Glutamatergic neuron (in vitro differentiated cells): ENCODE measurements at regions not wholly inside any gene's neighbourhood (a gene's known extent, or its start where the extent isn't known, plus 50 kb on each side); places are given as distances from the start of the nearest gene placed in this dataset.

ENCODE experiments used
- DNase-seq: peaks from one replicate; pipeline ENCODE4 v3.0.0; 2022
- H3K27ac Mint-ChIP-seq: one replicate; pipeline ENCODE4 v1.8.0; 2020; ENCODE audit warnings: mild to moderate bottlenecking, mixed read lengths, inconsistent platforms; ENCODE audit not compliant: unreplicated experiment
- H3K27me3 Mint-ChIP-seq: one replicate; pipeline ENCODE4 v1.8.0; 2020; ENCODE audit warnings: mild to moderate bottlenecking, moderate library complexity, mixed read lengths, inconsistent platforms; ENCODE audit not compliant: unreplicated experiment
- H3K36me3 Mint-ChIP-seq: one replicate; pipeline ENCODE4 v1.8.0; 2020; ENCODE audit warnings: mild to moderate bottlenecking, mixed read lengths, inconsistent platforms; ENCODE audit not compliant: unreplicated experiment
- H3K4me1 Mint-ChIP-seq: one replicate; pipeline ENCODE4 v1.8.0; 2020; ENCODE audit warnings: mild to moderate bottlenecking, low read depth, mixed read lengths, inconsistent platforms; ENCODE audit not compliant: unreplicated experiment
- H3K4me3 Mint-ChIP-seq: one replicate; pipeline ENCODE4 v1.8.0; 2020; ENCODE audit warnings: mild to moderate bottlenecking, mixed read lengths, inconsistent platforms; ENCODE audit not compliant: unreplicated experiment
- H3K9me3 Mint-ChIP-seq: one replicate; pipeline ENCODE4 v1.8.0; 2020; ENCODE audit warnings: mild to moderate bottlenecking, moderate library complexity, mixed read lengths, inconsistent platforms; ENCODE audit not compliant: unreplicated experiment
- TF ChIP-seq, protein P1 (sequence below): fragments of 200-600 bp; sonication (generic); IDR thresholded peaks from one replicate; pipeline ENCODE4 v1.5.0; 2021; ENCODE audit not compliant: partially characterized antibody, unreplicated experiment

DNA sequence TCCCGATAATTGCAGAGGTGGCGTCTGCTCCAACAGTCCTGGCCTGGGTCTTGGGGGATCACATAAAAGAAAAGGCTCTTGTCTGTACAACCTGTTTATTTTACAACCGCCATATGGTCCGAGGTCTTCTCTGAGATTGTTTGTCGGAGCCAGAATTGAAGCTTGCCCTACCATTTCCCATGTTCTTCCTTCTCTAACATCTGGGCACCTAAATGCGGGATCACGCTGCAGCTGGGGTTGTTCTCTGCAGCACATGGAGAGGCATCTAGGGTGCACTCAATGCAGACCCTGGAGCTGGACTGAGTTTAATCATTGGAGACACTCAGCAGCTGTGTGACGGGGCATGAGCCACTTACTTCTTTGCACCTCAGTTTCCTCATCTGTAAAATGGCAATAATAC, 107.7 kb downstream of the ACKR3 start:
- no peak for DNase-seq
- Mint-ChIP-seq H3K9me3 (peaks cover 4% of the 10 kb centered on the region), H3K4me1 (peaks cover 2% of the 10 kb centered on the region), H3K27ac (no peak overlapping the region), H3K36me3 (peaks cover 12% of the 10 kb centered on the region), H3K4me3 (no peak overlapping the region), H3K27me3 (peaks cover 6% of the 10 kb centered on the region)
- TF ChIP-seq, protein P1, sequence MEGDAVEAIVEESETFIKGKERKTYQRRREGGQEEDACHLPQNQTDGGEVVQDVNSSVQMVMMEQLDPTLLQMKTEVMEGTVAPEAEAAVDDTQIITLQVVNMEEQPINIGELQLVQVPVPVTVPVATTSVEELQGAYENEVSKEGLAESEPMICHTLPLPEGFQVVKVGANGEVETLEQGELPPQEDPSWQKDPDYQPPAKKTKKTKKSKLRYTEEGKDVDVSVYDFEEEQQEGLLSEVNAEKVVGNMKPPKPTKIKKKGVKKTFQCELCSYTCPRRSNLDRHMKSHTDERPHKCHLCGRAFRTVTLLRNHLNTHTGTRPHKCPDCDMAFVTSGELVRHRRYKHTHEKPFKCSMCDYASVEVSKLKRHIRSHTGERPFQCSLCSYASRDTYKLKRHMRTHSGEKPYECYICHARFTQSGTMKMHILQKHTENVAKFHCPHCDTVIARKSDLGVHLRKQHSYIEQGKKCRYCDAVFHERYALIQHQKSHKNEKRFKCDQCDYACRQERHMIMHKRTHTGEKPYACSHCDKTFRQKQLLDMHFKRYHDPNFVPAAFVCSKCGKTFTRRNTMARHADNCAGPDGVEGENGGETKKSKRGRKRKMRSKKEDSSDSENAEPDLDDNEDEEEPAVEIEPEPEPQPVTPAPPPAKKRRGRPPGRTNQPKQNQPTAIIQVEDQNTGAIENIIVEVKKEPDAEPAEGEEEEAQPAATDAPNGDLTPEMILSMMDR = no peak

DNA sequence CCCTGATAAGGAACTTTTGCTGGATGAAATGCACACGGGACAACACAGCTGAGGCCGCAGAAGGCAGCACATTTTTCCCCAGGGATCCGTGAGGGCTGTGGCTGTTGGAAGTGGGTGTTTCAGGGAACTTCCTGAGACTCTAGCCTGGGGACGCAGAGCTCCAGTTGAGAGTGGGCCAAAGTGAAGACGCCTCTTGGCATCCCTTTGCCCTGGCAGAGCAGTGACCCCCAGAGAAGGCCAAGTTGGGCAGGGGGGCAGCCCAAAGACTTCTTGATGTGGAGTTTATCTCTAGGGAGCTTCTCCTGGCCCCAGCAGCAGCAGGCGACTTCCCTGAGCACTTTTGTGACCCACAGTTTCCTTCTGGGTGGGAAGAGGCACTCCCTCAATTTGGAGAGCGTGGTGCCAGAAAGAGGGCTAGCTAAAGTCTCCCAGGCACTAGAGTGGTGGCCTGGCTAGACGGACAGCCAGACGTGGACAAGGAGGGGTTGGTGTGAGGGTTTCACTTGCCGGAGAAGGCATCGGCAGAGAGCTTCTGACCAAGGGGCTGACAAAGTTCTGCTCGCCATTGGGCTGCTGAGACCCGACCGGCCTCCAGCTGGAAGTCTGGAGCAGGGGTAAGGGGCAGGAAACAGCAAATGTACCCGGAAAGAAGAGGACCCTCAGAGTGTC, 108.8 kb downstream of the ACKR3 start:
- Mint-ChIP-seq H3K27me3 (peaks cover 6% of the 10 kb centered on the region), H3K4me1 (peaks cover 2% of the 10 kb centered on the region), H3K27ac (no peak overlapping the region), H3K36me3 (peaks cover 5% of the 10 kb centered on the region), H3K4me3 (no peak overlapping the region), H3K9me3 (peaks cover 3% of the 10 kb centered on the region)
- DNase-seq = no peak
- TF ChIP-seq, protein P1 = no peak

DNA sequence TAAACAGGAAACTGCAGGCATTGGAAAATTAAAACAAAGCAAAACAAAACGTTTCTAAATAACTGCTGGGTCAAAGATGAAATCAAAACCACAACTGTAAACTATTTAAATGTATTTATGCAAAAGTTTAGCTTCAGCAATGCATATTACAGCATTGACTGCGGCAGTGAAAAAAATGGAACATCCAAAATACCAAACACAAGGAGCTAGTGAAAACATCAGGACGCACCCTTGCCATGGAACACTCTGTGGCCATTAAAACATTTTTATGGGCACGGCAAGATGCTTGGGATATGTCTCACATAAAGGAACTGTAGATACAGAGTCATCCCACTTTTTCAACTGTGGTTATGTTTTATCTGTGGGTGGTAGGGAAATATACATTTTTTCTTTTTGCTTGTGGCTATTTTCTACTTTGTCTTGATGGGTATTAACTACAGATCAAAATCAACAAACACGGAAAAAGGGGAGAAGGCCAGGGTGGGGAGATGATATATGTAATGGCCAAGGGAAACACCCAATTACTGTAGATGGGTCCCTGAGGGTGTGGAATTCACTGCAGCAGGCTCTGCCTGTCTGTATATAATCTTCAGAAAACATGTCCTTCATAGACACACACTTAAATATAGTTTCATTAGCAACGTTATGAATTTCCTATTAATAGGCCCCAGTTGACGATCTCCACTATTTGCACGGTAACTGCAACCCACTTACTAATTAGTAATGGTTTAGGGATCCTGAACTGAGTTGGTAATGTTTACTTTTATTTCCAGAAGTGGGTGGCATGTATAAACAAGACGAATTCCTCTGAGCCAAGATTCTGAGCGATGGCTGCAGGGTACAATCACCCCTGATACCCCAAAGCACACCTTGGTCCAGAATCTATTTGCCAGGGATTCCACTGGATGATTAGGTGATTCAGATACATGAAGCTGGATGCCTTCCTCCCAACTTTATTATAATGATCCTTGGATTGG, 110.5 kb downstream of the ACKR3 start:
- peaks cover 2% of the 10 kb centered on the region for H3K9me3 Mint-ChIP-seq
- H3K27ac Mint-ChIP-seq = no peak overlapping the region
- peaks cover 2% of the 10 kb centered on the region for H3K4me1 Mint-ChIP-seq
- peaks cover under 1% of the 10 kb centered on the region for H3K36me3 Mint-ChIP-seq
- TF ChIP-seq, protein P1 = no peak
- no peak overlapping the region for H3K4me3 Mint-ChIP-seq
- H3K27me3 Mint-ChIP-seq = peaks cover 3% of the 10 kb centered on the region
- no peak for DNase-seq

DNA sequence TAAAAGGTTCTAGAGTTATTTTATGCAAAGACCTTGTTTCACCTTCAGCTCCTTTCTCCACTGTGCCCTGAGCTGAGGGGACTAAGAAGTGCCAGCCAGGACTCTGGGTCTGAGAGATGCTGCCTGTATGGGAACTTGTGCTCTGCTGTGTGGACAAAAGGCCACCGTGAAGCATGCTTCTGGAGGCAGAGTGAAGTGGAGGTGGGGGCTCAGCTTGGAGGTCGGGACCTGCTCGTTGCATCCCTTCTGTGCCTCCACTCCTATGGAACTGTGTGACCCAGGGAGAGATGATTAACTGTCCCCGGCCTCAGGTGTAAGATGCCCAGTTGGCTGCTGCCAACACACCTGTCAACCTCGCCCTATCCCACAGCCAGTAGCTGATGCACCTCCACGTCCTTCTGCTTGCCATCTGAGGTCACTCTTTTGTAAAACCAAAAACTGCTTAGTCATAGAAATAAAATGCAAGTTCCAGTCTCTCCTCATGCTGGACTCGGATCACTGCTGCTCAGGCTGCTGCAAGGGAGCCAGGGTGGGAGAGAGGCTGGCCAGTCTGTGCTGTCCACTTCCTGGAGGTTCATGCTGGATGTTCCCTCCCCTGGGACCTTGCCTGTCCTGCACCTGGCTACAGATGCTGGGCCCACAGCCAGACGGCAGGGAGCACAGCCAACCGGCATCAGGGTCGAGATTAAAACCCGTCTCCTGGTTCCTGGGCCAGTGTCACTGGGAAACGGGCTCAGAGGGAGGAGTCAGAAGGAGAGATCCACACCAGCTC, 113.2 kb downstream of the ACKR3 start:
- no peak overlapping the region for H3K4me3 Mint-ChIP-seq
- peaks cover 5% of the 10 kb centered on the region for H3K9me3 Mint-ChIP-seq
- H3K27ac Mint-ChIP-seq = no peak overlapping the region
- H3K27me3 Mint-ChIP-seq = no peaks in the 10 kb centered on the region
- H3K36me3 Mint-ChIP-seq = no peaks in the 10 kb centered on the region
- TF ChIP-seq, protein P1 = no peak
- H3K4me1 Mint-ChIP-seq = peaks cover 2% of the 10 kb centered on the region
- DNase-seq = no peak
